ENCODE measurements at regions not wholly inside any gene's neighbourhood (a gene's known extent, or its start where the extent isn't known, plus 50 kb on each side); places are given as distances from the start of the nearest gene placed in this dataset.

- no peak overlapping the region for H3K4me3 ChIP-seq
- no peak for DNase-seq
- H3K27me3 ChIP-seq: no peaks in the 10 kb centered on the region
- H3K36me3 ChIP-seq: no peaks in the 10 kb centered on the region
- intact Hi-C loops (cut with DNase I; ENCODE audit: low total_unique reads): no loop called here
- H3K27ac ChIP-seq: no peak overlapping the region
- no peaks in the 10 kb centered on the region for H3K9me3 ChIP-seq
- no peak for TF ChIP-seq EP300 (IDR thresholded peaks at IDR 0.05)
- TF ChIP-seq POLR2A (IDR thresholded peaks at IDR 0.05): no peak
- TF ChIP-seq CTCF (IDR thresholded peaks at IDR 0.05): no peak
- TF ChIP-seq POLR2AphosphoS5 (IDR thresholded peaks at IDR 0.05): no peak
- WGBS, 5 donors: 75 to 88% (median 82%) methylated on average over 2 of the region's 2 CpGs
- H3K4me1 ChIP-seq: no peaks in the 10 kb centered on the region
These were observed 161.1 kb upstream of the DTNBP1 start for GRCh38 chr6:15823838-15824414.

- no peak for DNase-seq
- Histone ChIP-seq H3K4me1 (no peaks in the 10 kb centered on the region), H3K27ac (no peak overlapping the region), H3K27me3 (no peaks in the 10 kb centered on the region), H3K9me3 (no peaks in the 10 kb centered on the region), H3K4me3 (no peak overlapping the region), H3K36me3 (no peaks in the 10 kb centered on the region)
- 21 to 67% (median 47%) methylated on average over 1 of the region's 1 CpG for WGBS, 5 donors
- intact Hi-C loops (cut with DNase I; ENCODE audit: low total_unique reads): no loop called here
- TF ChIP-seq EP300 (IDR thresholded peaks at IDR 0.05): no peak
- TF ChIP-seq POLR2AphosphoS5 (IDR thresholded peaks at IDR 0.05): no peak
- TF ChIP-seq POLR2A (IDR thresholded peaks at IDR 0.05): no peak
- no peak for TF ChIP-seq CTCF (IDR thresholded peaks at IDR 0.05)
These were observed 160.0 kb upstream of the DTNBP1 start for GRCh38 chr6:15822835-15823234.

GRCh38 chr6:15819841-15820240 is 157.0 kb upstream of the DTNBP1 start:
- WGBS, 5 donors: 92 to 99% (median 96%) methylated on average over 6 to 7 of the region's 7 CpGs
- no peak for DNase-seq

GRCh38 chr6:15819226-15819625 is 156.4 kb upstream of the DTNBP1 start:
- Histone ChIP-seq H3K4me1 (no peaks in the 10 kb centered on the region), H3K27me3 (no peaks in the 10 kb centered on the region), H3K4me3 (no peak overlapping the region), H3K9me3 (no peaks in the 10 kb centered on the region), H3K27ac (no peak overlapping the region), H3K36me3 (no peaks in the 10 kb centered on the region)
- TF ChIP-seq POLR2A (IDR thresholded peaks at IDR 0.05): no peak
- no peak for TF ChIP-seq POLR2AphosphoS5 (IDR thresholded peaks at IDR 0.05)
- TF ChIP-seq EP300 (IDR thresholded peaks at IDR 0.05): no peak
- no peak for TF ChIP-seq CTCF (IDR thresholded peaks at IDR 0.05)
- intact Hi-C loops (cut with DNase I; ENCODE audit: low total_unique reads): no loop called here
- DNase-seq: no peak
- 80 to 88% (median 85%) methylated on average over 5 of the region's 5 CpGs for WGBS, 5 donors

More at GRCh38 chr6:15819841-15820240, 157.0 kb upstream of the DTNBP1 start:
- TF ChIP-seq POLR2AphosphoS5 (IDR thresholded peaks at IDR 0.05) (no peak), EP300 (IDR thresholded peaks at IDR 0.05) (no peak), CTCF (IDR thresholded peaks at IDR 0.05) (no peak), POLR2A (IDR thresholded peaks at IDR 0.05) (no peak)
- H3K27me3 ChIP-seq: no peaks in the 10 kb centered on the region
- no peaks in the 10 kb centered on the region for H3K9me3 ChIP-seq
- intact Hi-C loops (cut with DNase I; ENCODE audit: low total_unique reads): no loop called here
- H3K4me3 ChIP-seq: no peak overlapping the region
- no peak overlapping the region for H3K27ac ChIP-seq
- H3K36me3 ChIP-seq: no peaks in the 10 kb centered on the region
- H3K4me1 ChIP-seq: no peaks in the 10 kb centered on the region

Measured in stomach (tissue), 8 donors.